ENCODE measurements at regions not wholly inside any gene's neighbourhood (a gene's known extent, or its start where the extent isn't known, plus 50 kb on each side); places are given as distances from the start of the nearest gene placed in this dataset.

DNA sequence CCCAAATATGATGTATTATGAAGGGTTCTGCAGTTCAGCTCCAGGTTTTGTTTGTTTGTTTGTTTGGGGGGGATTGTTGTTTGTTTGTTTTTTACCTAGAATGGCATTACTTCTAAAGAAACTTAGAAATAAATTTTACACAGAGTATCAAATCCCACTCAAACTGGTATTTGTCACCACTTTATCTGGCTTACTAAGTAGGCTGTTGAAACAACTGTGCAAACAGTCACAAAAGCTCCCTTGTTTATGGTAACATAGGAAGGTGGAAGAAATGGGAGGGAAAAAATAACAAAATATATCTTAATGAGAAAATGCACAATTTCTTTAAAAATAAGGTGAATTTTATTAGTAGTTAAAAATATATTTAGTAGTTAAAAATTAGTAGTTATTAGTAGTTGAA is 108.3 kb upstream of the ANO5 start:
- Histone ChIP-seq H3K27ac (ENCODE audit: insufficient read depth, low read length) (no peak overlapping the region), H3K9ac (ENCODE audit: insufficient read depth, low read length) (no peak overlapping the region), H3K4me3 (replicated peaks in 1 of 4; ENCODE audit: control extremely low read depth in 1 of 4, insufficient read depth in 1 of 4, low read depth in 3 of 4, low read length in 4 of 4) (no peak overlapping the region), H3K4me1 (ENCODE audit: control insufficient read depth, extremely low read depth, insufficient read depth, low read length) (no peaks in the 10 kb centered on the region), H3K36me3 (ENCODE audit: control insufficient read depth, insufficient read depth, low read length) (no peaks in the 10 kb centered on the region), H3K9me3 (ENCODE audit: control insufficient read depth, insufficient read depth, low read depth, low read length) (no peaks in the 10 kb centered on the region), H2AFZ (ENCODE audit: low read length) (no peak overlapping the region), H3K4me2 (ENCODE audit: extremely low read depth, insufficient read depth, low read length) (no peak overlapping the region), H3K27me3 (ENCODE audit: control insufficient read depth, insufficient read depth, low read length) (no peaks in the 10 kb centered on the region), H4K20me1 (ENCODE audit: control insufficient read depth, extremely low read depth, insufficient read depth, low read length) (no peaks in the 10 kb centered on the region), H3K79me2 (ENCODE audit: control insufficient read depth, insufficient read depth, low read length) (no peaks in the 10 kb centered on the region)
- TF ChIP-seq CTCF (conservative IDR thresholded peaks at IDR 0.05 in 1 of 2, IDR thresholded peaks at IDR 0.05 in 1 of 2; ENCODE audit: low read depth in 1 of 2, low read length in 2 of 2) (no peak), EZH2 (IDR thresholded peaks at IDR 0.05; ENCODE audit: low read length, missing control alignments) (no peak)
- no peak for DNase-seq (ENCODE audit: low read depth in 2 of 2)

DNA sequence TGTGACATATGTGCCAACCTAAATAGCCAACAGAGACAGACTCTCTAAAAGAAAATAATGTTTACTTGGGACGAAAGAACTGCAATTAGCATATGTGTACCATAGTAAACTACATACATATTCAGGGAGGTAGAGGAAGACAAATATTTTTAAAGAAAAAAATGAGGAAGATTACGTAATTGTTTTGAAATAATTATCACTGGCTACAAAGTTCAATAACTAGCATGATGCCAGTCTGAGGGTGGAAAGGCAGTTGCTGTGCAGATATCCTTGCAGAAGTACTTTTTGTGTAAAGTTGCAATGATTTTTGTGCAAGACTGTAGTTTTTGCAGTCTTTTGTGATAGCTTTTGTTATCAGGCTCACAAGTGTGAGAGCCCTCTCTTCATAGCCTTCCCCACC is 103.3 kb upstream of the ANO5 start:
- Histone ChIP-seq H3K4me3 (replicated peaks in 1 of 4; ENCODE audit: control extremely low read depth in 1 of 4, insufficient read depth in 1 of 4, low read depth in 3 of 4, low read length in 4 of 4) (no peak overlapping the region), H3K9me3 (ENCODE audit: control insufficient read depth, insufficient read depth, low read depth, low read length) (no peaks in the 10 kb centered on the region), H3K27me3 (ENCODE audit: control insufficient read depth, insufficient read depth, low read length) (no peaks in the 10 kb centered on the region), H3K36me3 (ENCODE audit: control insufficient read depth, insufficient read depth, low read length) (no peaks in the 10 kb centered on the region), H3K4me2 (ENCODE audit: extremely low read depth, insufficient read depth, low read length) (no peak overlapping the region), H3K4me1 (ENCODE audit: control insufficient read depth, extremely low read depth, insufficient read depth, low read length) (no peaks in the 10 kb centered on the region), H3K27ac (ENCODE audit: insufficient read depth, low read length) (no peak overlapping the region), H2AFZ (ENCODE audit: low read length) (no peak overlapping the region), H3K9ac (ENCODE audit: insufficient read depth, low read length) (no peak overlapping the region), H4K20me1 (ENCODE audit: control insufficient read depth, extremely low read depth, insufficient read depth, low read length) (no peaks in the 10 kb centered on the region), H3K79me2 (ENCODE audit: control insufficient read depth, insufficient read depth, low read length) (no peaks in the 10 kb centered on the region)
- no peak for TF ChIP-seq EZH2 (IDR thresholded peaks at IDR 0.05; ENCODE audit: low read length, missing control alignments)
- no peak for TF ChIP-seq CTCF (conservative IDR thresholded peaks at IDR 0.05 in 1 of 2, IDR thresholded peaks at IDR 0.05 in 1 of 2; ENCODE audit: low read depth in 1 of 2, low read length in 2 of 2)
- no peak for DNase-seq (ENCODE audit: low read depth in 2 of 2)

- Histone ChIP-seq H3K9me3 (ENCODE audit: control insufficient read depth, insufficient read depth, low read depth, low read length) (no peaks in the 10 kb centered on the region), H3K36me3 (ENCODE audit: control insufficient read depth, insufficient read depth, low read length) (no peaks in the 10 kb centered on the region), H3K79me2 (ENCODE audit: control insufficient read depth, insufficient read depth, low read length) (no peaks in the 10 kb centered on the region), H3K9ac (ENCODE audit: insufficient read depth, low read length) (no peak overlapping the region), H2AFZ (ENCODE audit: low read length) (no peak overlapping the region), H4K20me1 (ENCODE audit: control insufficient read depth, extremely low read depth, insufficient read depth, low read length) (no peaks in the 10 kb centered on the region), H3K27ac (ENCODE audit: insufficient read depth, low read length) (no peak overlapping the region), H3K4me1 (ENCODE audit: control insufficient read depth, extremely low read depth, insufficient read depth, low read length) (no peaks in the 10 kb centered on the region), H3K4me2 (ENCODE audit: extremely low read depth, insufficient read depth, low read length) (no peak overlapping the region), H3K27me3 (ENCODE audit: control insufficient read depth, insufficient read depth, low read length) (no peaks in the 10 kb centered on the region), H3K4me3 (replicated peaks in 1 of 4; ENCODE audit: control extremely low read depth in 1 of 4, insufficient read depth in 1 of 4, low read depth in 3 of 4, low read length in 4 of 4) (no peak overlapping the region)
- TF ChIP-seq EZH2 (IDR thresholded peaks at IDR 0.05; ENCODE audit: low read length, missing control alignments) (no peak), CTCF (conservative IDR thresholded peaks at IDR 0.05 in 1 of 2, IDR thresholded peaks at IDR 0.05 in 1 of 2; ENCODE audit: low read depth in 1 of 2, low read length in 2 of 2) (no peak)
- DNase-seq (ENCODE audit: low read depth in 2 of 2), result no peak
Observed at GRCh38 chr11:22106566-22106965, 86.3 kb upstream of the ANO5 start.
